CD4-positive, alpha-beta T cell treated with Interleukin-4 for 4 hours (primary cell): ENCODE measurements at regions not wholly inside any gene's neighbourhood (a gene's known extent, or its start where the extent isn't known, plus 50 kb on each side); places are given as distances from the start of the nearest gene placed in this dataset.
"Not testable (repeated sequence)": the region's sequence is repeated elsewhere in the genome, so short reads cannot be mapped to it uniquely, and the experiment has no call there.

ENCODE experiments used
- DNase-seq: peaks from one replicate; pipeline ENCODE4 v3.0.0-alpha.2; 2020

- DNase-seq, result not testable (repeated sequence)
These were observed 140.9 kb downstream of the LIG4 start for GRCh38 chr13:108074429-108074828.

GRCh38 chr13:108070925-108071324 lies 144.4 kb downstream of the LIG4 start:
- no peak for DNase-seq

- no peak for DNase-seq
These were observed 144.8 kb downstream of the LIG4 start for GRCh38 chr13:108070491-108070890.

- DNase-seq, result no peak
These were observed 145.7 kb downstream of the LIG4 start for GRCh38 chr13:108069521-108070210.

- not testable (repeated sequence) for DNase-seq
These were observed 151.0 kb downstream of the LIG4 start for GRCh38 chr13:108064372-108064771.

GRCh38 chr13:108060111-108060510 lies 155.2 kb downstream of the LIG4 start:
- no peak for DNase-seq

- no peak for DNase-seq
These were observed 159.1 kb downstream of the LIG4 start for GRCh38 chr13:108056278-108056677.

GRCh38 chr13:108049211-108049610 lies 166.1 kb downstream of the LIG4 start:
- no peak for DNase-seq

GRCh38 chr13:108044954-108045353 lies 170.4 kb downstream of the LIG4 start:
- no peak for DNase-seq

GRCh38 chr13:108042866-108043265 lies 172.5 kb downstream of the LIG4 start:
- DNase-seq, result not testable (repeated sequence)

GRCh38 chr13:108037348-108037747 lies 178.0 kb downstream of the LIG4 start:
- DNase-seq, result no peak

- no peak for DNase-seq
These were observed 178.9 kb downstream of the LIG4 start for GRCh38 chr13:108036411-108036932.

GRCh38 chr13:108034909-108035410 lies 180.4 kb downstream of the LIG4 start:
- no peak for DNase-seq

GRCh38 chr13:108033800-108034707 lies 181.3 kb downstream of the LIG4 start:
- no peak for DNase-seq

GRCh38 chr13:108031865-108032264 lies 183.5 kb downstream of the LIG4 start:
- DNase-seq, result no peak

- no peak for DNase-seq
These were observed 184.6 kb downstream of the LIG4 start for GRCh38 chr13:108030769-108031168.

GRCh38 chr13:108026680-108027410 lies 188.5 kb downstream of the LIG4 start:
- no peak for DNase-seq

- no peak for DNase-seq
These were observed 195.3 kb downstream of the LIG4 start for GRCh38 chr13:108020027-108020426.

GRCh38 chr13:108018371-108018870 lies 196.9 kb downstream of the LIG4 start:
- DNase-seq, result no peak

GRCh38 chr13:108006619-108007018 lies 208.7 kb downstream of the LIG4 start:
- DNase-seq, result no peak

GRCh38 chr13:108005231-108005630 lies 210.1 kb downstream of the LIG4 start:
- no peak for DNase-seq

- no peak for DNase-seq
These were observed 211.7 kb downstream of the LIG4 start for GRCh38 chr13:108003626-108004025.

GRCh38 chr13:108000998-108001397 lies 214.3 kb downstream of the LIG4 start:
- no peak for DNase-seq
